OCI-LY7 (cell line): ENCODE measurements at regions not wholly inside any gene's neighbourhood (a gene's known extent, or its start where the extent isn't known, plus 50 kb on each side); places are given as distances from the start of the nearest gene placed in this dataset.

Source experiments
- EZH2phosphoT487 ChIP-seq: fragments of 200-600 bp; sonication (generic); IDR thresholded peaks from 2 replicates; pipeline ENCODE4 v1.6.1; 2018; ENCODE audit warnings: low read depth, borderline replicate concordance, mild to moderate bottlenecking, mixed run types, antibody characterized with exemption, low read length, moderate library complexity, mixed read lengths
- TF ChIP-seq, protein P1 (sequence below): fragments of 200-600 bp; sonication (generic); conservative IDR thresholded peaks from 2 replicates; pipeline ENCODE4 v1.5.1; 2014; ENCODE audit warnings: mild to moderate bottlenecking, antibody characterized with exemption, low read length, moderate library complexity, mixed read lengths

DNA sequence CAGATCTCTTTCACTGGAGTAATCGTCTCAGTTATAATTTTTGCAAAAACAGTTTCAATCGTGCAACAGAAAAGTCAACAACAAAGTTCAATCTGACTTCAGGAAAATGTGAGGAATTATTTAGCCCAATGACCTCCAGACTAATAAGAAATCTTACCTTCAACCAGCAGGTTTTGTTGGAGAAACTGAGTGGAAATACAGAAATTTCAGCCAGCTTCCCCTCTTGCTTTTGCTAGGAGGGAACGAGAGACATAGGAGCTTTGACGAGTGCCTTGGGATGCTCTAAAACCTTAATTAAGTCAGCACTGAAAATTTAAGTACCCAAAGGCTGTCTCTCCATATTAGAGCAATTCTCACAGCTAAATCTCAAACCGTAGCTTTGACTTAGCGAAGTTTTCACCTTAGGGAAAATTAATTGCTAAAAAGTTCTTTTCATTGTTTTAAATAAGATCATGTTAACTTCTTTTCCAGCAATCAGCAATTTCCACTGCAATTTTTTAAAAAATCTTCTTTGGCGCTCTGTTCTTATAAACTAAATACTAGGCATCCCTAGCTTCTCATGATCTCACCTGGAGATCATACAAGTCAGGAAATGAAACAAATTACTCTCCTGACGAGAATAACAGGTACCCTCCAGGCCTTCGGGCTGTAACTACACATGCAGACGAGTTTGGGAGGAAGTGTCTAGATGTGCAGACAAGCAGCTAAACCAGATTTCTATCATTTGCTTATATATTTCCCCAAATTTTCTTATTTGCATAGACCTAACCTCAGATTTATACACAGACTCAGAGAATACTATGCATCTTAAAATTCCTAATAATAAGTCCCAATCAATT is 250.2 kb downstream of the FAM43A start:
- TF ChIP-seq, protein P1, sequence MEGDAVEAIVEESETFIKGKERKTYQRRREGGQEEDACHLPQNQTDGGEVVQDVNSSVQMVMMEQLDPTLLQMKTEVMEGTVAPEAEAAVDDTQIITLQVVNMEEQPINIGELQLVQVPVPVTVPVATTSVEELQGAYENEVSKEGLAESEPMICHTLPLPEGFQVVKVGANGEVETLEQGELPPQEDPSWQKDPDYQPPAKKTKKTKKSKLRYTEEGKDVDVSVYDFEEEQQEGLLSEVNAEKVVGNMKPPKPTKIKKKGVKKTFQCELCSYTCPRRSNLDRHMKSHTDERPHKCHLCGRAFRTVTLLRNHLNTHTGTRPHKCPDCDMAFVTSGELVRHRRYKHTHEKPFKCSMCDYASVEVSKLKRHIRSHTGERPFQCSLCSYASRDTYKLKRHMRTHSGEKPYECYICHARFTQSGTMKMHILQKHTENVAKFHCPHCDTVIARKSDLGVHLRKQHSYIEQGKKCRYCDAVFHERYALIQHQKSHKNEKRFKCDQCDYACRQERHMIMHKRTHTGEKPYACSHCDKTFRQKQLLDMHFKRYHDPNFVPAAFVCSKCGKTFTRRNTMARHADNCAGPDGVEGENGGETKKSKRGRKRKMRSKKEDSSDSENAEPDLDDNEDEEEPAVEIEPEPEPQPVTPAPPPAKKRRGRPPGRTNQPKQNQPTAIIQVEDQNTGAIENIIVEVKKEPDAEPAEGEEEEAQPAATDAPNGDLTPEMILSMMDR: no peak
- TF ChIP-seq EZH2phosphoT487: no peak
